Activated T-helper 1 cell treated with Interleukin-2 at 50 U/mL for 16 hours (primary cell): ENCODE measurements at regions not wholly inside any gene's neighbourhood (a gene's known extent, or its start where the extent isn't known, plus 50 kb on each side); places are given as distances from the start of the nearest gene placed in this dataset.

Source experiments
- DNase-seq: peaks from one replicate; pipeline ENCODE4 v3.0.0-alpha.2; 2020; ENCODE audit warnings: low read depth

DNA sequence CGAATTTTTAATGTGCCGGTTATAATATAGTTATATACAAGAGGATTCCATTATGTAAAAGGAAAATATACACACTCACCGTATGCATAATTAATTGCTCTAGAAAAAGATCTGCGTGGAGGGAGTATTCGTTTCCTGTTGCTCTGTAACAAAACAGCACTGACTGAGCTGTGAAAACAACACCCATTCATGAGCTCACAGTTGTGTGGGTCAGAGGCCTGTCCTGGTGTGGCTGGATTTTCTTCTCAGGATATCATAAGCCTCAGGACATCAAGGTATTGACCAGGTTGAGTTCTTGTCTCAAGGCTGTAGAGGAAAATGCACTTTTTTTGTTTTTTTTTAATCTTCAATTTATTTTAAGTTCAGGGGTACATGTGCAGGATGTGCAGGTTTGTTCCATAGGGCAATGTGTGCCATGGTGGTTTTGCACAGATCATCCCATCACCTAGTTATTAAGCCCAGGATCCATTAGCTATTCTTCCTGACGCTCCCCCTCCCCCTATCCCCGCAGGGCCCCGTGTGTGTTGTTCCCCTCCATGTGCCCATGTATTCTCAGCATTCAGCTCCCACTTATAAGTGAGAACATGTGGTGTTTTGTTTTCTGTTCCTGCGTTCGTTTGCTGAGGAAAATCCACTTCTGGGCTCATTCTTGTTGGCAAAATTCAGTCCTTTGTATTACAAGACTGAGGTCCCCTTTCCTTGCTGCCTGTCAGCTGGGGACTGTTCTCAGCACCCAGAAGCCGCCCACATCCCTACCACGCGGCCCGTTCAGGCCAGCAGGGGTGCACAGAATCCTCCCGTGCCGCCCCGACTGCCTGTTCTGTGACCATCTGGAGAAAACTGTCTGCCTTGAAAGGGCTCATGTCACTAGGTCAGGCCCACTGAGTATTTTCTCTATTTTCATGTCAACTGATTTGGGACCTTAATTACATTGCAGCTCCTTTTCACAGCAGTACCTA is 87.4 kb upstream of the ERRFI1 start:
- DNase-seq, result no peak

DNA sequence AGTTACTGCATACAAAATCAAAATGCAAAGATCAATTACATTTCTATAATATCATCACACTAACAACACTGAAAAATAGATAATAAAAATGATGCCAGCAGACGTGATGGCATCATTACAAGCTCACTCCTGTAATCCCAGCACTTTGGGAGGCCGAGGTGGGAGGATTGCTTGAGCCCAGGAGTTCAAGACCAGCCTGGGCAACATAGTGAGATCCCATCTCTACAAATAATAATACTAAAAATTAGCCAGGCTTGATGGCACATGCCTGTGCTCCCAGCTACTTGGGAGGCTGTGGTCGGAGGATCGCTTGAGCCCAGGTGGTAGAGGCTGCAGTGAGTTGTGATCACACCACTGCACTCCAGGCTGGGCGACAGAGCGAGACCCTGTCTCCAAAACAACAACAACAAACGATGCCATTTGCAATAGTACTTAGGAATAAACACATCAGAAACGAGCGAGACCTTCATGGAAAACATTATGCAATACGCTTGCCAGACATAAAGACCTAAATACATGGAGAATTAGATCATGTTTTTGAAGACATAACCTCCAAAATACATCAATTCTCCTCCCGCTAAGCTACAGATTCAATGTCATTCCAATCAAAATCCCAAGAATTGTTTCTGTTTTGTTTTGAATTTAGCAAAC is 86.6 kb upstream of the ERRFI1 start:
- DNase-seq, result no peak

DNA sequence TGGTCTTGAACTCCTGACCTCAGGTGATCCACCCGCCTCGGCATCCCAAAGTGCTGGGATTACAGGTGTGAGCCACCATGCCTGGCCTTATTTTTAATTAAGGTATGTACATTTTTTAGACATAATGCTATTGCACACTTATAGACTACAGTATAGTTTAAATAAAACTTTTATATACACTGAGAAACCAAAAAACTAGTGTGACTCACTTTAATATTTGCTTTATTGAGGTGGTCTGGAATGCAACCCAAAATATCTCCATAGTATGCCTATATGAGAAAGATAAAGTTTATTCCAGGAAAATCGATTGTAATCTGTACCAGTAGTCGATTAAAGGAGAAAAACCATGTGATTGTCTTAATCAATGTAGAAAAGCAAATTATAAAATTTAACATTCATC is 85.5 kb upstream of the ERRFI1 start:
- DNase-seq, result no peak

DNA sequence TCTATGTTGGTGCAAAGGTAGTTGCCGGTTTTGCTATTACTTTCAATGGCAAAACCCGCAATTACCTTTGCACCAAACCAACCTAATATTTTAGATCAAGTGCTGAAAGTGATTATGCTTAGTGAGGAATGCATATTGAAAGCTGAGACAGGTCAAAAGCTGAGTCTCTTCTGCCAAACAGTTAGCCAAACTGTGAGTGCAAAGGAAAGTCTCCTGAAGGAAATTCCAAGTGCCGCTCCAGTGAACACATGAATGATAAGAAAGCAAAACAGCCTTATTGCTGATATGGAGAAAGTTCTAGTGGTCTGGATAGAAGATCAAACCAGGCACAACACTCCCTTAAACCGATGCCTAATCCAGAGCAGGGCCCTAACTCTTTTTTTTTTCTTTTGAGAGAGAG is 83.1 kb upstream of the ERRFI1 start:
- no peak for DNase-seq

DNA sequence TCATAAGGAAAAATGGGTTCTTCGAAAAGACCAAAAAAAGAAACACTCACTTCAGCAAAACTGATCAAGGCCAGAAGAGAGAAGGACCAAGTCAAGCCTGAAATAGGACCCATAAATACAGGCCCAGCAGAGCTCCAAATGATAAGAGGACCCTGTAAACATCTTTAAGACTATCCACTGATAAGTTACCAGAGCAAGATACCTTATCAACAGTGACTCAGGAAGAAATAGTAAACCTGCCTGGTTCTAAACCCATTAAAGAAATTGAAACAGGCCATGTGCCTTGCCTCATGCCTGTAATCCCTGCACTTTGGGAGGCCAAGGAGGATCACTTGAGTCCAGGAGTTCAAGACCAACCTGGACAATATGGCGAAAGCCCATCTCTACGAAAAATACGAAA is 81.8 kb upstream of the ERRFI1 start:
- DNase-seq, result no peak

DNA sequence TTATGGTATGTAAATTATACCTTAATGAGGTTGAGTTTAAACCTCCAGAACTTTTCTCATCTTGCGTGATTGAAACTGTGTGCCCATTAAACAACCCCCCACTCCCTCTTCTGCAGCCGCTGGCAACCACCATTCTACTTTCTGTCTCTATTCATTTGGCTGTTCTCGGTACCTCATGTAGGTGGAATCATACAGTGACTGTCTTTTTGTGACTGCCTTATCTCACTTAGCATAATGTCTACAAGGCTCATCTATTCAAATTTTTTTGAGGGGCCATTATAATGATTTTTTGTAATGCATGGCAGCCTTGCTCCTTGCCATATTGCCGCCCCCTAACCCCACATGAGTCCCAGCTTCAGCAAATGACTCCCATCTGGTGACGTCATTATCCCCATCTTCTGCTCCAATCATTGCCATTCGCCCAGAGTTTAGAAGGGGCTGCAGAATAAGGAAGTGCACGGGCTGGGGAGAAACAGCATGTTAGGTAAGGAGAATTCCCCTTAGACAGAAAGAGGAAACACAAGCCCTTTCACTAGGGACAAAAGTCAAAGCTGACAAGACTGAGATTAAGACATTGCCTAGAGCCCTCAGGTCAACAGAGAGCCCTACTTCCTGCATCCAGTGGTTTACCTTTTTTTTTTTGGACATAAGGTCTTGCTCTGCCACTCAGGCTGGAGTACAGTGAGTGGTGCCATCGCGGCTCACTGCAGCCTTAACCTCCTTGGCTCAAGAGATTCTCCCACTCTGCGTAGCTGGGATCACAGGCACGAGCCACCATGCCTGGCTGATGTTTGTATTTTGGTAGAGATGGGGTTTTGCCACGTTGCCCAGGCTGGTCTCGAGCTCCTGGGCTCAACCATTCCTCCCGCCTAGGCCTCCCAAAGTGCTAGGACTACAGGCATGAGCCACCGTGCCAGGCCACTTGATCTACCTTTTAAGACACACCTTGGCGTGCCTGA is 78.4 kb upstream of the ERRFI1 start:
- no peak for DNase-seq

DNA sequence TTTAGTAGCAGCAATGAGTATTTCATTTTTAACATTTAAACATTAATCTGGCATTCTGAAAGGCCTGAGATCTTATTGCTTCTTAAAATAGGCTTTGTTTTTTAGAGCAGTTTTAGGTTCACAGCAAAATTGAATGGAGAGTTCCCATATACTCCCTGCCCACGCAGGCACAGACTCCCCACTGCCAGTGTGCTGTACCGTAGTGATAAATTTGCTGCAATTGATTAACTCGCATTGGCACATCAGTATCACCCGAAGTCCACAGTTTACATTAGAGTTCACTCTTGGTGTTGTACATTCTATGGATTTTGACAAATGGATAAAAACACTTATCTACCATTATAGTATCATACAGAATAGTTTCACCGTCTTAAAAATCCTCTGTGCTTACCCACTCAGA is 71.8 kb upstream of the ERRFI1 start:
- no peak for DNase-seq

DNA sequence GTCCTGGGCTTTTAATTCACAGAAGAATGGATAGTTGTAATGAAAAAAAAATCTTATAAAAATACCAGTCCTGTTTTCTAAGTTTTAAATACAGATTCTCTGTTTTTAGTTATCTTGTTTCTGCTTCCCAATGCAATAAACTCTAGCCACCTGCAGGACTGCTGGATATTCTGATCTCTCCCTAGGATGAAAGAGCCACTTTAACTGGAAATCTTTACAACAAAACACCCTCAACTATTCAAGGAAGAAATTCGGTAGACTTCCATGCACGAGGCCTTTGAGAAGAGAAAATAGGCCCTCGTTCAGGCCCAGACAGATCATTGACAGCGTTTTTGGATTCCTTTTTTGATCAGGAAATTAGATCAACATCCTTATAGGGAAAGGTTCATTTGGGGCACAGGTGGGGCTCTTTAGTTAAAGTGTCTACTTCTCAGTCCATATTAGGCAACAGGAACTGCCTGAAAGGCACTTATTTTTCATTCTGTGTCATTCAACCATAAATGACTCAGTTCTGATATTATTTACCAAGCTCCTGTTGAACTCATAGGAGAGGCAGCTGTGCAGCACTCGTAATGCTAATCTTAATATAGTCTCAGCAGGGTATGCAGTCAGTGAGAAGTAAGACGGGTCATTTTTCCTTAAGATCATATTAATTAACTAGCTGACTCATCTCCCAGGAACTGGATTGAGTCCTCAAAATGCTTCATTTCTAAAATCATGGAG is 71.1 kb upstream of the ERRFI1 start:
- DNase-seq, result no peak

DNA sequence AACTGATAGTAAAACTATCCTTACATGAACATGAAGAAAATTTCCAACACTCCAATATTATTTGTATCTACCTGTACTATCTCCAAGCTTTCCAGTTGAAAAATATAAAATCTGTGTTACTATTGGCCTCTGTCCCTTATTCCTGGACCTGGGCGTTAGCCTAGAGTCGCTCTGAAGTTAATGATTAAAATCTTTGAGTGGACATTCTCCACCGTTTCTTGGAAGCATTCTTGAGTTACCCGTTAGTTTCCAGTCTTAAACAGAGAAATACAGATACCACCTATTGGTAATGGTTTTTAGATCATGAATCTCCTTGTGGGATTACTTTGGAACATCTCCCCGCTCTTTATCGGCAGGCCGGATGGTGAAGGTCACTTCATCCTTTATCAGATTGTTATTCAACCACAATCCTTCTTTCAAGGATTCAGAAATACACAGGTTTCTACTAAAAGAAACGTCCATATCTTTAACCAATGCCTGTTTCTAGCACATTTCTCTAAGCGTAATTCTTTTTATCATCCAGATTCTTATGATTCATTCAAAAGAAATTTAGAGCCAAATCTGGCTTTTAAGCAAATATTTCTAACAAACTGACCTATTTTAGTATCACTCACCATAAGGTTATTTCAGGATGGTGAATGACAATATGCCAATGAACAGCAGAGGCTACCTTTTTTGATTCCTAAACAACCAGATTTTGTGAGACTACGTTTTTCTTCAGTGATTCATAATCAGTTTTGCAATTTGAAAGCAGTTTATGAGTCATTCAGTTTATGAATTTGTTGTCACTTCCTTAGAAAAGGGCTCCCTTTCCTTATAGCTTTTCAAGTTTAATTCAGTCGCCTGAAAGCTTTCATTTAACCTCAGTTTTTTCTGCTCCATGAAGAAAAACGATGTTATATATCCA is 70.2 kb upstream of the ERRFI1 start:
- no peak for DNase-seq

DNA sequence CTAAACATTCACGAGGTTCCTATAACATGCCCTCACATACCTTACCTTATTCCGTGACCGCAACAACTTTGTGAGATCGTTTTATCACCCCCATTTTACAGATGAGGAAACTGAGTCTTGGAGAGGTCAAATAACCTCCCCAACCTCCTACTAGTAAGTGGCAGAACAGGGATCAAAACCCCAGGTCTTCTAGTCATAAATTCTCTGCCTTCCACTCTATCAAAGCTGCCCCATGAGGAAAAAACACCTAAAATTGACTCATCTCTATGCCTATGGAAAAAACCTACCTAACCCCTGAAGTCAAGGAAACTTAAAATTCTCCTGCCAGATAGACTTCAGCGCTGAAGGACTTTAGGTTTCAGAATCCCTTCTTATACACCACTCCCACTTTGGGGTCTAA is 69.5 kb upstream of the ERRFI1 start:
- DNase-seq, result no peak

DNA sequence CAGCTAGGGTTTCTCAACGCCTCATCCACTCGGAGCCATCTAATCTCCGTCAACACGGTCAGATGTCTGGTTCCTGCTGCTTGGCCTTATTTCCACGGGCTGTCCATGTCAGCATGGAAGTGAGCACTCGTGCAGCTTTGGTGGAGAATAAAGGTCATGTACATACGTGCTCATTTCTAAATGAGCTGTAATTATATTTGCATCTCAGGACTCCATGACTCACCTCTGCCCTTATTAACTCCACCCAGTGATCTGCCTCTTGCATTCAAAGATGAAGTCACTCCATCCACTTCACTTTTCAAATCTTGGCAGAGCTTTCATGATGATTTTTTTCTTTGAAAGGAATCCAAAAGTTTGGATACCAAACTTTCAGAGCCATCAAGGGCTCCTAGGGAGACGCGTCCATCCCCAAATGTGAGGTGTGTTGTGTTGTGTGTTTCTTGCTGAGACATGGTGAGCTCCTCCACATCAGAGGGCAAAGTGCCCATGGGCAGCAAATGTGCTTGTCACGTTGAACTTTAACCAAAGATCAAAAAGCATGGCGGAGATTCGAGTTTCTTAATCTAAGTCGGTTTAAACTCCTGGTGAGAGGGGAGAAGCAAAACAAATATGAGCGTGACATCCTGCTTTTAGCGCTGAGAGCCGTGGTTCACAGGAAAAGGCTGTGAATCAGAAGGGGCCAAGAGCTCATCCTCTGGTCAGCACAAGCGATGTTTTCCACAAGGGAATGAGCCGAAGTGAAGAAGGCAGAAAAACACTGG is 68.6 kb upstream of the ERRFI1 start:
- no peak for DNase-seq

DNA sequence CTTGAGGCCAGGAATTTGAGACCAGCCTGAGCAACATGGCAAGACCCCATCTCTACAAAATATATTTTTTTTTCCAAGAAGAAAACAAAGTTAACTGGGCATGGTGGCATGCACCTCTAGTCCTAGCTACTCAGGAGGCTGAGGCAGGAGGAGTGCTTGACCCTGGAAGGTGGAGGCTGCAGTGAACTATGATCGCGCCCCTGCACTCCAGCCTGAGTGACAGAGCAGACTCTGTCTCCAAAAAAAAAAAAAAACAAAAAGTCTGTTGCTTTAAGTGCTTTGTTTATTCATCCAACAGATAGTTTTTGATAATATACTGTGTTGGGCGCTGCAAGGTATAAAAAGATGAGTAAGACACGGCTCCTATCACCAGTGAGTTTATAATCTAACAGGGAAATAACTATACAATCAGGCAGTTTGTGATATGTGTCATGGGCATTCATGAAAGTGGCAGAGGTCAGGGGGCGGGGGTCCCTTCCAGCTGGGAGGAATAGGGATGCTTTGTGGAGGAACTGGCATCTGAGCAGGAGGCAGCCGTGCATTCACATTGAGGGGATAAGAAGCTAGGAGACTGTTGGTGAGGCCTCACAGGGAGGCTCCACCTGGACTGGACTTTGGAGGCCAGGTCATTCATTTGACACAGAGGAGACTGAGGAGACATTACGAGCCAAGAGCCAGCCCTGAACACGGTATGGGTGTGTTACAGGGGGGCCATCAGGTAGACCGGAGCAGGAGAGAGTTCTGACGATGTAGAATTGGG is 67.3 kb upstream of the ERRFI1 start:
- no peak for DNase-seq

DNA sequence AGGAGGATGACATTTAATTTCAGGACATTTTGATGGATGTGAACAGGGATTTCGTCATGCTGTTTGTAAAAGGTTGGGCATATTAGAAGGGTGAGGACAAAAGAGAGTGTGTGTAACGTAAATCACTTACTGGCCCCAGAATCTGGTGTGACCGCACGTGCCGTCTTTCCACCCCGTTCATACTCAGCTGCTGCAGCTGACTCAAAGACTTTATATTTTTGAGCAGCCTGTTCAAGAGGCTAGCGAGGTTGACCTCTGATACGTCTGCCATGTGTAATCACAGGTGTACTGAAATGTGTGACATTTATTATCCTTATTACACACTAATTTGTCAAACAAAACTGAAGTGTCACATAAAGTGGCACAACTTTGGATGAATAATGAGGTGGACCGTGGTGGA is 66.5 kb upstream of the ERRFI1 start:
- DNase-seq, result no peak

DNA sequence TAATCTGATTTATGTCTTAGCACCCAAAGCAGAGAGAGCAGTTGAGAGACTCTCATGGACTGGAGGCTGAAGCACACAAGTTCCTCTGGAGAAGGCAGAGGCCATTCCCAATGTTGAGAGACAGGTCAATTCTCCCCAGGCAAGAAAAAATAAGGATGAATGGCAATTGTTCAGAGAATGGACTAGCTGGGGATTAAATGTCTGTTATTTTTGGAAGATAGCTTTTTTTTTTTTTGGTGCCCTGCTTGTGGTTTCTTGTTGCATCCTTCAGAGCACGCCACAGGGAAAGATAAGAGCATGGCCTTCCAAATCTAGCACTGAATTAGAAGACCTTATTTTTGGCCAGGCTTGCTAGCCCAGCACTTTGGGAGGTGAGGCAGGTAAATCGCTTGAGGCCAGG is 65.6 kb upstream of the ERRFI1 start:
- DNase-seq, result no peak

DNA sequence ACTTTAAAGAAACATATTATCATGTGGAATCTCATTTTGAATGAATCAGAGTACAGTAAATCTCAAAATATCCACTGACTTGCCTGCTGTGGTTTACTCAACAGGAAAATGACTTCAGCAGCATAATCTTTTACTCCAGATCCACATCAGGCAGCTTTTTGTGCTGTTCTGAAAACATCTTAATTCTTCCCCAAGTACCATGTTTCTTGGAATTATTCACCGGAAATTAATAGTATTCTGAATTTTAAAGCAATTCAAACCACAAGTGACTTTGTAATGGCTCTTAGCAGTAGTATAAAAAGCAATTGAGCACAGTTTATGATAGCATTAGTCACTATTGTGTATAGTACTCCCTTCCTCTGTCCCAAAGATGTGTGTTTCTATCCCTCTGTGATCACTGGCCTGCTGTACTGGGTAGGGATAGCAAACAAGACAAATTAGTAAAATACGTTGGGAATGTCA is 64.2 kb upstream of the ERRFI1 start:
- no peak for DNase-seq

DNA sequence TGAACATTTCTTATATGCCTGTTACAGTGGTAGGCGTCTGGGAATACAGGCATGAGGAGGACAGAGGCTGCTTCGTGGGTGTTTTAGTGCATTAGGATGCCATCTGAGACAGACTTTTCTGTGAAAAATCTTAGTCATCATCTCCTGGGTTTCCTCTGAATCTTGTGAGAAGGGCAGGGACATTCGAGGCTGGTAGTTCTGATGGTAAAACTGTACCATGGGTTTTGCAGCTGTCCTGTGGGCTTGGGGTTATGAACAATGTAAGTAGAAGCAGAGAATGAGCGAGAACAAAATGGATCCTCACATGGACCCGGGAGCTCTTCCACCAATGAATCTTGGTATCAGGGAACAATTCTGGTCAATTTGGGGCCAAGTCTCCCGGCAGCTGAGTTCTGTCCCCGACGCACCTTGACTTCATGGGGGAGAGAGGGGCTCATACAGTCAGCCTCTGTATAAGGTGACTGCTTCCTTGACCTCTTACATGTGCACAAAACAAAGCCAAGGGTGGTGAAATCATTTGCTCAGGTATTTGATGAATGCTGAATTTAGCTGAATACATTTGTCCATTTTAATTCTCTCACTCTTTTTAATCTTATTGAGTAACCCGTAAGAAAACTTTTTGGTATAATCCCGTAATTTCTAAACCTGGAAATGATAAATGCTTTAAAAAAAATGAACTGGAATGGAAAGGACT is 63.6 kb upstream of the ERRFI1 start:
- DNase-seq, result no peak

DNA sequence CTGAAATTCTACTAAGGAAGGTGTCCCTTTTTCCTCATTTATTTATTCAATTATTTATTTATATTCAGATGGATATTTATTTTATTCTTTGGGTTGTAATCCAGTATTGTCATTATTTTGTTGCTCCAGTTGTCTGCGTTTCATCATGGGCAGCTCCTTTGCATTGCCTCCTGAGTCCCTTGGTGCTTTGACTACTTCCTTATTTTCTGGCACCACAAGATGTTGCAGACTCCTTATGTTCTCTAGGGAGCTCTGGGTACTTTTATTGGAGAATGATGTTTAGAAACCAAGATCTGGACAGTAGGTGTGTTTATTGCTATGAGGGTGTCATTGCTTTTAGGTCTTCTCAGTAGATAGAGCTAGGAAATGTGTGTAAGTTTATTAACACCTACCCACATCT is 59.9 kb upstream of the ERRFI1 start:
- DNase-seq, result no peak

DNA sequence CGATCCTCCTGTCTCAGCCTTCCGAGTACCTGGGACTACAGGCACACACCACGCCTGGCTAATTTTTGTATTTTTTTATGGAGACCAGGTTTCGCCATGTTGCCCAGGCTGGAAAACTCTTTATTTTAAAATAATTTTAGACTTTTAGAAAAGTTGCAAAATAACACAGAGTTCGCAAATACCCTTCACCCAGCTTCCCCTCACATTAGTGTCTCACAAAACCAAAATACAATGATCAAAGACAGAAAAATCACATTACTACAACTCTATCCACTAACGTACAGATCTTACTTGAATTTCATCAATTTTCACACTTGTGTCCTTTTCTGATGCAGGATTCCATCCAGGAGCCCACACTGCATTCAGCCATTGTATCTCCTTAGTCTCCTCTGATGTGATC is 58.8 kb upstream of the ERRFI1 start:
- no peak for DNase-seq
